Colonic mucosa (tissue), 4 donors: ENCODE measurements at regions not wholly inside any gene's neighbourhood (a gene's known extent, or its start where the extent isn't known, plus 50 kb on each side); places are given as distances from the start of the nearest gene placed in this dataset.

Experiments
- DNase-seq: peaks from one replicate; pipeline ENCODE4 v3.0.0-alpha.2; 2020
- H3K27ac ChIP-seq: fragments of 200-600 bp; one replicate; pipeline ENCODE4 v1.8.0; 2021
- H3K27me3 ChIP-seq: fragments of 200-600 bp; one replicate; pipeline ENCODE4 v1.8.0; 2021
- H3K36me3 ChIP-seq: fragments of 200-600 bp; one replicate; pipeline ENCODE4 v1.8.0; 2021
- H3K4me1 ChIP-seq: fragments of 200-600 bp; one replicate; pipeline ENCODE4 v1.8.0; 2021; ENCODE audit warnings: mild to moderate bottlenecking
- H3K4me3 ChIP-seq: fragments of 200-600 bp; one replicate; pipeline ENCODE4 v1.8.0; 2021
- H3K9ac ChIP-seq, 2 donors: one replicate each; pipeline ENCODE4 v1.7.0; 2013; ENCODE audit warnings: control low read depth in 2 of 2, low read depth in 2 of 2, low read length in 2 of 2
- H3K9me3 ChIP-seq: fragments of 200-600 bp; one replicate; pipeline ENCODE4 v1.8.0; 2021
- CTCF ChIP-seq: fragments of 200-600 bp; IDR thresholded peaks from one replicate; pipeline ENCODE4 v1.8.0; 2022; ENCODE audit warnings: antibody characterized with exemption, mild to moderate bottlenecking
- intact Hi-C: fragments of 100-400 bp; cut with DNase I; formaldehyde crosslinking; loops from one replicate; pipeline ENCODE4 v1.14.1; 2022
- donor health status: healthy.
- donor health status: DM: no; HTN: no; CAD: no.
- donor health status: DM: no; HTN: no; CAD: no.

GRCh38 chr3:154976072-154976983 lies 103.8 kb upstream of the MME start:
- no peak for TF ChIP-seq CTCF
- Histone ChIP-seq H3K9ac (no peak overlapping the region), H3K4me1 (no peaks in the 10 kb centered on the region), H3K9me3 (no peaks in the 10 kb centered on the region), H3K4me3 (no peak overlapping the region), H3K36me3 (no peaks in the 10 kb centered on the region), H3K27me3 (no peaks in the 10 kb centered on the region), H3K27ac (no peak overlapping the region)
- intact Hi-C loops, result no loop called here
- DNase-seq, result no peak

DNA sequence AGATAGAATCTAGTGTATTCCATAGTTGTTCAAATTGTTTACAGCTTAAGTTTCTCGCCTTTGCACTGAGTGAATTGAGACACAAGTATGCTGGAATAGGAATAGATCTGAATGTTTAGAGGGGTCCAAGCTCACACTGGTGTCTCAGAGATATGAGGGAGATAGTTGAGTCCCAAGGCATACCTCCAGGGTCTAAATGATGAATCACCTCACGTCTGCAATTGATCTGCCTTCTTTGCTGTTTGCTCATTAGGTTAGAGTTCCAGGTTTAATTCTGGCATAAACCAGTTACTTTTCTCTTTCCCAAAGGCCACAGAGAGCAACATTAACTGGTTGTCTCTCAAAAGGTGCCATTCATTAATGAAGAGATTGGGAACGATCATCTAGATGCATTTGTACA lies 106.3 kb upstream of the MME start:
- Histone ChIP-seq H3K27ac (no peak overlapping the region), H3K9ac (no peak overlapping the region), H3K9me3 (no peaks in the 10 kb centered on the region), H3K36me3 (no peaks in the 10 kb centered on the region), H3K27me3 (no peaks in the 10 kb centered on the region), H3K4me1 (no peaks in the 10 kb centered on the region), H3K4me3 (no peak overlapping the region)
- intact Hi-C loops, result no loop called here
- DNase-seq, result no peak
- no peak for TF ChIP-seq CTCF

DNA sequence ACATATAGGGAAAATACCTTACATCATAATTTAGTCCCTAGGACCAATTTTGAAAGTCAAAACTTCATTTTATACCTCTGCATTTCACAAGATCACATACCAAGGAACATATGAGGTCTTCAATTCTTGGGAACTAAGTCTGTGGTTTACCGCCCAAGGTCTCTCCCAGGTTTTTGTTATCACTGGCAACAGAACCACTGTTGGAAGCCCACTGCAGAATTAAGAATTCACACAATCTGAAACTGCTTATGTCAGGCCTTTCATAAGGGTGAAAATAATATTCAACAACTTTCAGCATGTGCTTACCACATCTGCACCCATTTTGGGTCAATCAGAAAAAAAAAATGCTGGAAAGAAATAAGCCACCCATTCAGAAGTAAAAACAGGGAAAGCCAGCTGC lies 107.2 kb upstream of the MME start:
- no peaks in the 10 kb centered on the region for H3K36me3 ChIP-seq
- no peak overlapping the region for H3K4me3 ChIP-seq
- intact Hi-C loops, result no loop called here
- no peak for TF ChIP-seq CTCF
- no peak for DNase-seq
- H3K27ac ChIP-seq, result no peak overlapping the region
- H3K9me3 ChIP-seq, result no peaks in the 10 kb centered on the region
- H3K27me3 ChIP-seq, result no peaks in the 10 kb centered on the region
- H3K4me1 ChIP-seq, result no peaks in the 10 kb centered on the region
- no peak overlapping the region for H3K9ac ChIP-seq

DNA sequence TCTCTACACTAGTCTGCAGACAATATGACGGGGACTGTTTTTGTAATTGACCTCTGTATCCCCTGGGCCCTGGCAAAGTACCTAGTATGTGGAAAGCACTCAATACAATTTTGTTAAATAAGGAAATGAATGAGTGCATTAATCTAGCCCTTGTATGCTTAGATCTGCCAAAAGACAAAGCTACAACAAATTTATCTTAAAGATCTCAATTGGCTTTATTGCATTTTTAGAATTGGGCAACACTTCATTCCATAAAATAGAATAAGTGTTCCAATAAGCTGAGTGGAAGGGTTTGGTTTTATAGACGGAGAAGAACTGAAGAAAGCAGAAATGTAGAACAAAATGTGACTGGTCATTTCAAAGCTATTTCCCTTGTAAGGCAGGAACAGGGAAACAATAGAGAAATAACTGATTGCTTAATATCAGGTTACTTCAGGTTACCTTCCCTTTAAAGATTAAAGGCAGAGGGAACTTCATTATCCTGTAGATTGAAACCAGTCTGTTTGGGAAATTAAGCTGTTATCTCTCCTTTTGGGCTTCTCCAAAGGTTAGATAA lies 108.3 kb upstream of the MME start:
- Histone ChIP-seq H3K27me3 (no peaks in the 10 kb centered on the region), H3K9me3 (no peaks in the 10 kb centered on the region), H3K9ac (no peak overlapping the region), H3K36me3 (no peaks in the 10 kb centered on the region), H3K4me1 (no peaks in the 10 kb centered on the region), H3K27ac (no peak overlapping the region), H3K4me3 (no peak overlapping the region)
- intact Hi-C loops, result no loop called here
- TF ChIP-seq CTCF, result no peak
- DNase-seq, result no peak

GRCh38 chr3:154971341-154971740 lies 108.8 kb upstream of the MME start:
- DNase-seq, result no peak
- TF ChIP-seq CTCF, result no peak
- Histone ChIP-seq H3K4me3 (no peak overlapping the region), H3K27ac (no peak overlapping the region), H3K36me3 (no peaks in the 10 kb centered on the region), H3K27me3 (no peaks in the 10 kb centered on the region), H3K9ac (no peak overlapping the region), H3K4me1 (no peaks in the 10 kb centered on the region), H3K9me3 (no peaks in the 10 kb centered on the region)
- intact Hi-C loops, result no loop called here
